B cell (primary cell): ENCODE measurements at regions not wholly inside any gene's neighbourhood (a gene's known extent, or its start where the extent isn't known, plus 50 kb on each side); places are given as distances from the start of the nearest gene placed in this dataset.

ENCODE experiments used
- ATAC-seq: fragments of 200-7000 bp; cut with Tn5 transposase; one replicate; pipeline ENCODE4 v1.10.0; 2021; ENCODE audit warnings: low read depth, mild to moderate bottlenecking, moderate number of reproducible peaks, moderate library complexity
- CTCF ChIA-PET: fragments of 350-600 bp; sonication (Branson Sonifier 250); formaldehyde crosslinking; loops from one replicate; lab custom pipeline; 2021; ENCODE audit warnings: antibody characterized with exemption, inconsistent platforms; lab: Charles Lee
- POLR2A ChIA-PET: fragments of 350-600 bp; sonication (Branson Sonifier 250); formaldehyde crosslinking; loops from one replicate; lab custom pipeline; 2021; ENCODE audit warnings: antibody characterized with exemption; lab: Charles Lee
- DNase-seq: peaks from one replicate; pipeline ENCODE4 v3.0.0; 2013
- H2AFZ ChIP-seq: 2 replicates; pipeline ENCODE4 v1.6.1; 2012; ENCODE audit warnings: mild to moderate bottlenecking, low read depth, low read length; ENCODE audit not compliant: insufficient read depth, poor library complexity, severe bottlenecking
- H3K27ac ChIP-seq, 2 donors: 1 replicate in 1 of 2; 2 replicates in 1 of 2; pipeline ENCODE4 v1.5.1; 2012 to 2013; ENCODE audit warnings: low read length in 2 of 2, mild to moderate bottlenecking in 2 of 2, moderate library complexity in 1 of 2
- H3K27me3 ChIP-seq, 4 experiments: fragments of 200-600 bp in 1 of 4; sonication (generic) in 1 of 4; replicated peaks in 1 of 4; 1 replicate in 2 of 4; 2 replicates in 2 of 4; pipeline versions ENCODE4 v1.6.1 to v1.7.0; 2013 to 2016; ENCODE audit warnings: low read length in 3 of 4, mild to moderate bottlenecking in 2 of 4, mixed read lengths in 1 of 4, moderate library complexity in 1 of 4; ENCODE audit not compliant: insufficient read depth in 4 of 4, control insufficient read depth in 3 of 4; ENCODE audit errors: control extremely low read depth in 1 of 4
- H3K36me3 ChIP-seq, 2 experiments: replicated peaks in 1 of 2; 1 replicate in 1 of 2; 2 replicates in 1 of 2; pipeline versions ENCODE4 v1.6.1 to v1.7.1; 2013; ENCODE audit warnings: low read length in 1 of 2; ENCODE audit not compliant: insufficient read depth in 2 of 2, control insufficient read depth in 1 of 2; ENCODE audit errors: control extremely low read depth in 1 of 2, extremely low read depth in 1 of 2
- H3K4me1 ChIP-seq, 2 donors: fragments of 200-600 bp in 1 of 2; sonication (generic) in 1 of 2; 1 replicate in 1 of 2; 2 replicates in 1 of 2; pipeline versions ENCODE4 v1.5.1 to v1.6.1; 2013 to 2017; ENCODE audit warnings: low read length in 2 of 2; ENCODE audit not compliant: control insufficient read depth in 2 of 2, insufficient read depth in 2 of 2
- H3K4me2 ChIP-seq: replicated peaks from 2 replicates; pipeline ENCODE3; 2012; ENCODE audit warnings: mild to moderate bottlenecking, low read depth, low read length; ENCODE audit not compliant: poor library complexity, severe bottlenecking
- H3K4me3 ChIP-seq, 5 experiments: fragments of 200-600 bp in 1 of 5; sonication (generic) in 1 of 5; 1 replicate in 3 of 5; 2 replicates in 2 of 5; pipeline versions ENCODE4 v1.5.1 to v1.7.0; 2011 to 2016; ENCODE audit warnings: low read length in 4 of 5, mild to moderate bottlenecking in 4 of 5, low read depth in 2 of 5, control low read depth in 1 of 5, moderate library complexity in 1 of 5; ENCODE audit not compliant: insufficient read depth in 1 of 5; ENCODE audit errors: control extremely low read depth in 1 of 5, extremely low read depth in 1 of 5
- H3K79me2 ChIP-seq: fragments of 200-600 bp; sonication (generic); one replicate; pipeline ENCODE4 v1.6.0; 2016; ENCODE audit warnings: low read length; ENCODE audit not compliant: control insufficient read depth, insufficient read depth
- H3K9ac ChIP-seq: fragments of 200-600 bp; sonication (generic); 2 replicates; pipeline ENCODE4 v1.6.1; 2017; ENCODE audit warnings: mild to moderate bottlenecking, low read length, moderate library complexity
- H3K9me3 ChIP-seq, 3 donors: one replicate each; pipeline versions ENCODE4 v1.6.1 to v1.7.1; 2013; ENCODE audit warnings: low read length in 2 of 3; ENCODE audit not compliant: control insufficient read depth in 2 of 3, insufficient read depth in 1 of 3; ENCODE audit errors: control extremely low read depth in 1 of 3
- H4K20me1 ChIP-seq: 2 replicates; pipeline ENCODE4 v1.6.0; 2012; ENCODE audit warnings: mild to moderate bottlenecking, low read length; ENCODE audit not compliant: insufficient read depth, control insufficient read depth, poor library complexity, severe bottlenecking
- H3K27ac Mint-ChIP-seq: one replicate; pipeline ENCODE4 v1.8.0; 2021; ENCODE audit warnings: mixed read lengths
- H3K27me3 Mint-ChIP-seq: one replicate; pipeline ENCODE4 v1.8.0; 2021; ENCODE audit warnings: mixed read lengths
- H3K4me1 Mint-ChIP-seq: one replicate; pipeline ENCODE4 v1.8.0; 2021; ENCODE audit warnings: mixed read lengths
- H3K4me3 Mint-ChIP-seq: one replicate; pipeline ENCODE4 v1.8.0; 2021; ENCODE audit warnings: mixed read lengths
- H3K9me3 Mint-ChIP-seq: one replicate; pipeline ENCODE4 v1.8.0; 2022; ENCODE audit warnings: mixed read lengths; ENCODE audit not compliant: insufficient read depth
- EZH2 ChIP-seq: IDR thresholded peaks from 2 replicates; pipeline ENCODE4 v1.6.1; 2012; ENCODE audit warnings: borderline replicate concordance, low read depth, mild to moderate bottlenecking, moderate library complexity, low read length; ENCODE audit not compliant: insufficient read depth, poor library complexity, severe bottlenecking
- WGBS: methylation state at CpG from one replicate; pipeline ENCODE4 v1.1.5; 2013; ENCODE audit warnings: missing lambda C conversion rate; ENCODE audit not compliant: insufficient coverage; 5-methylcytosine and 5-hydroxymethylcytosine counted together
- intact Hi-C: fragments of 100-400 bp; cut with micrococcal nuclease; formaldehyde crosslinking; loops from one replicate; pipeline ENCODE4 v1.10.0; 2022
- TF ChIP-seq, protein P1 (sequence below): fragments of 200-600 bp; IDR thresholded peaks from one replicate; pipeline ENCODE4 v1.8.0; 2022; ENCODE audit warnings: antibody characterized with exemption, mild to moderate bottlenecking

DNA sequence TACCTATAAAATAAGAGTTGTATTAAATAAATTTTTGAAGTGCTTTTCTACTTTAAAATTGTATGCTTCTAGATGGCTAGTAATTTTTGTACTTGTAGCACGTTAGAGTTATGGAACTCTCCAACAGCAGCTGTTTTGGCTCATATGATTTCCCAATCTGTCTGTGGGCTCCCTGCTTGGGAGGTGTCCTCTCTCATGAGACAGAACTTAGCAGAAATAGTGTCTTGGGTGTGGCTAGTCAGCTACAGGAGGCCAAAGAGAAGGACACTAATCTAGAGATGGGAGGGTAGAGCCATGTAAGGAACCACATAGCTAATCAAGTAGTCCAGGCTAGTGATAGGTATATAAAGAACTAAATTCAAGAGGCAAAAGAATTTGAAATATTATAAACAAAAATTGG, 78.4 kb upstream of the DAB2 start:
- intact Hi-C loops = no loop called here
- Mint-ChIP-seq H3K4me3 (no peak overlapping the region), H3K4me1 (no peaks in the 10 kb centered on the region), H3K27me3 (peaks cover 23% of the 10 kb centered on the region), H3K27ac (no peak overlapping the region), H3K9me3 (no peaks in the 10 kb centered on the region)
- no peak overlapping the region for H3K4me2 ChIP-seq
- H4K20me1 ChIP-seq = no peaks in the 10 kb centered on the region
- ChIA-PET POLR2A (no interaction called here), CTCF (interaction anchor here (0.5 kb wide), 1 partner anchor 45 kb away, joined by 5 read pairs; no protein-coding TSS in a partner anchor)
- peaks cover 0 to 3% (median under 1%) of the 10 kb centered on the region in 4 experiments for H3K27me3 ChIP-seq
- ATAC-seq (no peak), DNase-seq (no peak)
- H2AFZ ChIP-seq = no peak overlapping the region
- no peaks in the 10 kb centered on the region for H3K79me2 ChIP-seq
- no peak overlapping the region for H3K4me3 ChIP-seq
- H3K36me3 ChIP-seq = no peaks in the 10 kb centered on the region
- no peaks in the 10 kb centered on the region for H3K9me3 ChIP-seq
- WGBS = 100% methylated on average over 1 of the region's 1 CpG
- no peaks in the 10 kb centered on the region for H3K4me1 ChIP-seq
- TF ChIP-seq, protein P1, sequence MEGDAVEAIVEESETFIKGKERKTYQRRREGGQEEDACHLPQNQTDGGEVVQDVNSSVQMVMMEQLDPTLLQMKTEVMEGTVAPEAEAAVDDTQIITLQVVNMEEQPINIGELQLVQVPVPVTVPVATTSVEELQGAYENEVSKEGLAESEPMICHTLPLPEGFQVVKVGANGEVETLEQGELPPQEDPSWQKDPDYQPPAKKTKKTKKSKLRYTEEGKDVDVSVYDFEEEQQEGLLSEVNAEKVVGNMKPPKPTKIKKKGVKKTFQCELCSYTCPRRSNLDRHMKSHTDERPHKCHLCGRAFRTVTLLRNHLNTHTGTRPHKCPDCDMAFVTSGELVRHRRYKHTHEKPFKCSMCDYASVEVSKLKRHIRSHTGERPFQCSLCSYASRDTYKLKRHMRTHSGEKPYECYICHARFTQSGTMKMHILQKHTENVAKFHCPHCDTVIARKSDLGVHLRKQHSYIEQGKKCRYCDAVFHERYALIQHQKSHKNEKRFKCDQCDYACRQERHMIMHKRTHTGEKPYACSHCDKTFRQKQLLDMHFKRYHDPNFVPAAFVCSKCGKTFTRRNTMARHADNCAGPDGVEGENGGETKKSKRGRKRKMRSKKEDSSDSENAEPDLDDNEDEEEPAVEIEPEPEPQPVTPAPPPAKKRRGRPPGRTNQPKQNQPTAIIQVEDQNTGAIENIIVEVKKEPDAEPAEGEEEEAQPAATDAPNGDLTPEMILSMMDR = no peak
- TF ChIP-seq EZH2 = no peak
- no peak overlapping the region for H3K27ac ChIP-seq
- H3K9ac ChIP-seq = no peak overlapping the region

DNA sequence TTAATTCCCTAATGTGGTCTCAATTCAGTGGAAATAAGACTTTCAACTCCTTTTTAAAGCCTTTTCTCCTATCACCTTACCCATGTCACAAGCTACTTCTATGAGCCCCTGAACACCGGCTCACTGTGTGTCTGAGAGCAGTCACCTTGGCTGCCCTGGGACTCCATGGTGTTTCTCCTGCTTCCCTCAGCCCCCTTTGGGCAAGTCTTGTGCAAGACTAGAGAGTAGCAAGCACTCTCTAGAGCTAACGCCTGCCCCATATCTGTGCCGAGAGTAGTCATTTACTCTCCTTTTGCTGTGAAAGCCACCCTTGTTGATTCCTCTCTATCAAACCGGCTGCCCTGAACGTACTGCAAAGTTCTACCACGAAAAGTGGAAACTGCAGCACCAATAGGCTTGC, 77.9 kb upstream of the DAB2 start:
- Histone ChIP-seq H3K79me2 (no peaks in the 10 kb centered on the region), H3K4me3 (no peak overlapping the region), H3K4me1 (no peaks in the 10 kb centered on the region), H3K9ac (no peak overlapping the region), H3K4me2 (no peak overlapping the region), H2AFZ (no peak overlapping the region), H3K9me3 (no peaks in the 10 kb centered on the region), H3K27me3 (peaks cover 0 to 3% (median 0%) of the 10 kb centered on the region in 4 experiments), H3K36me3 (no peaks in the 10 kb centered on the region), H4K20me1 (no peaks in the 10 kb centered on the region), H3K27ac (no peak overlapping the region)
- no peaks in the 10 kb centered on the region for H3K9me3 Mint-ChIP-seq
- no peak overlapping the region for H3K4me3 Mint-ChIP-seq
- ChIA-PET CTCF (interaction anchor here (0.5 kb wide), 1 partner anchor 46 kb away, joined by 5 read pairs; no protein-coding TSS in a partner anchor), POLR2A (no interaction called here)
- DNase-seq (no peak), ATAC-seq (no peak)
- no peaks in the 10 kb centered on the region for H3K4me1 Mint-ChIP-seq
- intact Hi-C loops = no loop called here
- H3K27ac Mint-ChIP-seq = no peak overlapping the region
- H3K27me3 Mint-ChIP-seq = peaks cover 20% of the 10 kb centered on the region
- no peak for TF ChIP-seq EZH2
- TF ChIP-seq, protein P1 = no peak
- 96% methylated on average over 3 of the region's 6 CpGs for WGBS
